Osteocyte (in vitro differentiated cells): ENCODE measurements at regions not wholly inside any gene's neighbourhood (a gene's known extent, or its start where the extent isn't known, plus 50 kb on each side); places are given as distances from the start of the nearest gene placed in this dataset.

ENCODE experiments used
- DNase-seq: peaks from one replicate; pipeline ENCODE4 v3.0.0; 2021; ENCODE audit warnings: mixed read lengths; ENCODE audit not compliant: unreplicated experiment; ENCODE audit errors: extremely low spot score
- H3K27ac Mint-ChIP-seq: one replicate; pipeline ENCODE4 v1.8.0; 2021; ENCODE audit warnings: mild to moderate bottlenecking, mixed read lengths; ENCODE audit not compliant: unreplicated experiment
- H3K27me3 Mint-ChIP-seq: one replicate; pipeline ENCODE4 v1.8.0; 2021; ENCODE audit warnings: mixed read lengths; ENCODE audit not compliant: unreplicated experiment
- H3K36me3 Mint-ChIP-seq: one replicate; pipeline ENCODE4 v1.8.0; 2021; ENCODE audit warnings: mixed read lengths; ENCODE audit not compliant: unreplicated experiment
- H3K4me1 Mint-ChIP-seq: one replicate; pipeline ENCODE4 v1.8.0; 2021; ENCODE audit warnings: mixed read lengths; ENCODE audit not compliant: unreplicated experiment
- H3K4me3 Mint-ChIP-seq: one replicate; pipeline ENCODE4 v1.8.0; 2021; ENCODE audit warnings: mild to moderate bottlenecking, moderate library complexity, mixed read lengths; ENCODE audit not compliant: unreplicated experiment
- H3K9me3 Mint-ChIP-seq: one replicate; pipeline ENCODE4 v1.8.0; 2021; ENCODE audit warnings: mixed read lengths; ENCODE audit not compliant: unreplicated experiment
- CTCF ChIP-seq: fragments of 200-600 bp; sonication (generic); IDR thresholded peaks from 2 replicates; pipeline ENCODE4 v1.5.0; 2021; ENCODE audit warnings: antibody characterized with exemption, mild to moderate bottlenecking, moderate library complexity

- no peak for TF ChIP-seq CTCF
- H3K27me3 Mint-ChIP-seq, result no peaks in the 10 kb centered on the region
- no peak overlapping the region for H3K4me3 Mint-ChIP-seq
- H3K36me3 Mint-ChIP-seq, result peaks cover 61% of the 10 kb centered on the region
- no peaks in the 10 kb centered on the region for H3K9me3 Mint-ChIP-seq
- no peaks in the 10 kb centered on the region for H3K4me1 Mint-ChIP-seq
- no peak overlapping the region for H3K27ac Mint-ChIP-seq
- no peak for DNase-seq
Measured at GRCh38 chr15:96253006-96253747, 77.3 kb upstream of the NR2F2 start.

- H3K36me3 Mint-ChIP-seq, result peaks cover 63% of the 10 kb centered on the region
- no peak for DNase-seq
- TF ChIP-seq CTCF, result no peak
- no peak overlapping the region for H3K4me3 Mint-ChIP-seq
- H3K27me3 Mint-ChIP-seq, result no peaks in the 10 kb centered on the region
- no peak overlapping the region for H3K27ac Mint-ChIP-seq
- H3K4me1 Mint-ChIP-seq, result no peaks in the 10 kb centered on the region
- H3K9me3 Mint-ChIP-seq, result no peaks in the 10 kb centered on the region
Measured at GRCh38 chr15:96254173-96254572, 76.3 kb upstream of the NR2F2 start.

GRCh38 chr15:96255599-96255998 is 74.9 kb upstream of the NR2F2 start:
- Mint-ChIP-seq H3K9me3 (no peaks in the 10 kb centered on the region), H3K4me1 (peaks cover 2% of the 10 kb centered on the region), H3K27me3 (no peaks in the 10 kb centered on the region), H3K27ac (no peak overlapping the region), H3K36me3 (peaks cover 67% of the 10 kb centered on the region), H3K4me3 (no peak overlapping the region)
- no peak for DNase-seq
- TF ChIP-seq CTCF, result no peak

- H3K27ac Mint-ChIP-seq, result no peak overlapping the region
- H3K4me3 Mint-ChIP-seq, result no peak overlapping the region
- DNase-seq, result no peak
- no peak for TF ChIP-seq CTCF
- no peaks in the 10 kb centered on the region for H3K27me3 Mint-ChIP-seq
- peaks cover 19% of the 10 kb centered on the region for H3K4me1 Mint-ChIP-seq
- H3K36me3 Mint-ChIP-seq, result peaks cover 47% of the 10 kb centered on the region
- no peaks in the 10 kb centered on the region for H3K9me3 Mint-ChIP-seq
Measured at GRCh38 chr15:96261575-96262034, 68.9 kb upstream of the NR2F2 start.

GRCh38 chr15:96262097-96262496 is 68.4 kb upstream of the NR2F2 start:
- Mint-ChIP-seq H3K27me3 (no peaks in the 10 kb centered on the region), H3K27ac (no peak overlapping the region), H3K9me3 (no peaks in the 10 kb centered on the region), H3K36me3 (peaks cover 52% of the 10 kb centered on the region), H3K4me1 (peaks cover 19% of the 10 kb centered on the region), H3K4me3 (no peak overlapping the region)
- TF ChIP-seq CTCF, result no peak
- no peak for DNase-seq
